GM23338 (cell line): ENCODE measurements at regions not wholly inside any gene's neighbourhood (a gene's known extent, or its start where the extent isn't known, plus 50 kb on each side); places are given as distances from the start of the nearest gene placed in this dataset.
"Not testable (repeated sequence)": the region's sequence is repeated elsewhere in the genome, so short reads cannot be mapped to it uniquely, and the experiment has no call there.

ENCODE experiments used
- CREB1 ChIP-seq: fragments of 250-450 bp; sonication (Bioruptor Pico); IDR thresholded peaks from 2 replicates; pipeline ENCODE4 v1.5.0; 2020; ENCODE audit warnings: low read depth, mild to moderate bottlenecking, moderate library complexity
- CTCF ChIP-seq, 2 experiments: fragments of 200-600 bp in 1 of 2; sonication (generic) in 1 of 2; conservative IDR thresholded peaks; 2 replicates each; pipeline versions ENCODE4 v1.5.1 to v1.6.1; 2016 to 2017; ENCODE audit warnings: antibody characterized with exemption in 2 of 2, low read depth in 2 of 2, mild to moderate bottlenecking in 2 of 2, moderate library complexity in 1 of 2
- ETS1 ChIP-seq: IDR thresholded peaks from 2 replicates; pipeline ENCODE4 v1.6.1; 2016; ENCODE audit warnings: antibody characterized with exemption
- EZH2 ChIP-seq: fragments of 200-600 bp; sonication (generic); IDR thresholded peaks from one replicate; pipeline ENCODE4 v1.8.0; 2017; ENCODE audit warnings: antibody characterized with exemption, mild to moderate bottlenecking, low read depth; ENCODE audit not compliant: unreplicated experiment
- EZH2phosphoT487 ChIP-seq: fragments of 200-600 bp; sonication (generic); IDR thresholded peaks from one replicate; pipeline ENCODE4 v1.8.1; 2018; ENCODE audit warnings: antibody characterized with exemption; ENCODE audit not compliant: unreplicated experiment
- JUNB ChIP-seq: IDR thresholded peaks from one replicate; pipeline ENCODE4 v1.6.1; 2016; ENCODE audit warnings: antibody characterized with exemption; ENCODE audit not compliant: unreplicated experiment
- NANOG ChIP-seq: IDR thresholded peaks from 2 replicates; pipeline ENCODE4 v1.6.1; 2016; ENCODE audit warnings: antibody characterized with exemption, borderline replicate concordance
- POLR2AphosphoS5 ChIP-seq: IDR thresholded peaks from 2 replicates; pipeline ENCODE4 v1.6.1; 2016; ENCODE audit warnings: antibody characterized with exemption, low read depth
- REST ChIP-seq: IDR thresholded peaks from one replicate; pipeline ENCODE4 v1.6.1; 2018; ENCODE audit warnings: antibody characterized with exemption; ENCODE audit not compliant: unreplicated experiment
- STAT1 ChIP-seq: IDR thresholded peaks from one replicate; pipeline ENCODE4 v1.6.1; 2016; ENCODE audit warnings: antibody characterized with exemption; ENCODE audit not compliant: unreplicated experiment
- ZNF114 ChIP-seq: fragments of 250-450 bp; sonication (Bioruptor Pico); IDR thresholded peaks from 2 replicates; pipeline ENCODE4 v1.5.0; 2020; ENCODE audit warnings: mild to moderate bottlenecking, moderate library complexity
- ZNF331 ChIP-seq: fragments of 250-450 bp; sonication (Bioruptor Pico); IDR thresholded peaks from 2 replicates; pipeline ENCODE4 v1.5.0; 2020; ENCODE audit warnings: low read depth, mild to moderate bottlenecking, moderate library complexity
- ZNF462 ChIP-seq: fragments of 250-450 bp; sonication (Bioruptor Pico); IDR thresholded peaks from 2 replicates; pipeline ENCODE4 v1.5.0; 2020; ENCODE audit warnings: mild to moderate bottlenecking, moderate library complexity

- not testable (repeated sequence) for TF ChIP-seq EZH2; ETS1; CTCF (conservative IDR thresholded peaks at IDR 0.05; ENCODE audit: low read depth in 2 of 2); POLR2AphosphoS5; CREB1 (CRISPR knock-in tag); REST; JUNB; EZH2phosphoT487; ZNF462 (CRISPR knock-in tag); NANOG; STAT1; ZNF114; ZNF331
These were observed 126.8 kb upstream of the IGSF10 start for GRCh38 chr3:151587659-151588058.
